Prostate gland (tissue), 2 donors: ENCODE measurements at regions not wholly inside any gene's neighbourhood (a gene's known extent, or its start where the extent isn't known, plus 50 kb on each side); places are given as distances from the start of the nearest gene placed in this dataset.

Experiments used
- POLR2A ChIP-seq: fragments of 450-650 bp; IDR thresholded peaks from one replicate; pipeline ENCODE4 v1.6.1; 2016; ENCODE audit warnings: antibody characterized with exemption, mild to moderate bottlenecking
- TF ChIP-seq, protein P1 (sequence below), 4 experiments: fragments of 200-600 bp in 2 of 4; fragments of 450-650 bp in 2 of 4; sonication (generic) in 2 of 4; IDR thresholded peaks; 1 replicate in 3 of 4; 2 replicates in 1 of 4; pipeline ENCODE4 v1.5.1; 2016 to 2019; ENCODE audit warnings: antibody characterized with exemption in 4 of 4, mild to moderate bottlenecking in 2 of 4, moderate library complexity in 2 of 4

DNA sequence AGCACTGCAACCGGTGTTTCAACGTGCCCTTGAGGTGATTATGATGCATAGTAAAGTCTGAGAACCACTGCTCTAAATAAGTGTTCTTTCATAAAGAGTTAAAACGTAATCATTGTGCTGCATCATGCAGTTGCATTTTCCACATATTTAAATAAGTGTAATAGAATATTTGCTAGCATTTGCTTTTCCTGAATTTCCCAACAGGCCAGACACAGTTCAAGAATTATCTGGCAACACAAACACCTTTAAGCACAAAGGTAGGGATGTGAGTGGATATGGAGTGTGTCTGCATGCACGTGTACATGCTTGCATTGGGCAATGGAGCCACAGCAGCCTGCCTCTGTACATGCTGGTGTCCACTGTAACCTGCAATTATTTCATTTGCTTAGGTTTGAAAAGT lies 193.6 kb upstream of the PIK3R1 start:
- TF ChIP-seq, protein P1, sequence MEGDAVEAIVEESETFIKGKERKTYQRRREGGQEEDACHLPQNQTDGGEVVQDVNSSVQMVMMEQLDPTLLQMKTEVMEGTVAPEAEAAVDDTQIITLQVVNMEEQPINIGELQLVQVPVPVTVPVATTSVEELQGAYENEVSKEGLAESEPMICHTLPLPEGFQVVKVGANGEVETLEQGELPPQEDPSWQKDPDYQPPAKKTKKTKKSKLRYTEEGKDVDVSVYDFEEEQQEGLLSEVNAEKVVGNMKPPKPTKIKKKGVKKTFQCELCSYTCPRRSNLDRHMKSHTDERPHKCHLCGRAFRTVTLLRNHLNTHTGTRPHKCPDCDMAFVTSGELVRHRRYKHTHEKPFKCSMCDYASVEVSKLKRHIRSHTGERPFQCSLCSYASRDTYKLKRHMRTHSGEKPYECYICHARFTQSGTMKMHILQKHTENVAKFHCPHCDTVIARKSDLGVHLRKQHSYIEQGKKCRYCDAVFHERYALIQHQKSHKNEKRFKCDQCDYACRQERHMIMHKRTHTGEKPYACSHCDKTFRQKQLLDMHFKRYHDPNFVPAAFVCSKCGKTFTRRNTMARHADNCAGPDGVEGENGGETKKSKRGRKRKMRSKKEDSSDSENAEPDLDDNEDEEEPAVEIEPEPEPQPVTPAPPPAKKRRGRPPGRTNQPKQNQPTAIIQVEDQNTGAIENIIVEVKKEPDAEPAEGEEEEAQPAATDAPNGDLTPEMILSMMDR (IDR thresholded peaks at IDR 0.05), result no peak
- TF ChIP-seq POLR2A, result no peak
